H9 (cell line): ENCODE measurements at regions not wholly inside any gene's neighbourhood (a gene's known extent, or its start where the extent isn't known, plus 50 kb on each side); places are given as distances from the start of the nearest gene placed in this dataset.

Source experiments
- DNase-seq: peaks from one replicate; pipeline ENCODE4 v3.0.0-alpha.2; 2017
- H2AFZ ChIP-seq: one replicate; pipeline ENCODE4 v1.6.1; 2013; ENCODE audit warnings: mild to moderate bottlenecking, low read length, control low read depth, moderate library complexity
- H2AK5ac ChIP-seq: 2 replicates; pipeline ENCODE4 v1.6.1; 2013; ENCODE audit warnings: low read length, control low read depth, mixed read lengths; ENCODE audit not compliant: insufficient read length
- H2BK120ac ChIP-seq: one replicate; pipeline ENCODE4 v1.6.1; 2013; ENCODE audit warnings: low read depth, mild to moderate bottlenecking, low read length, control low read depth, inconsistent platforms; ENCODE audit not compliant: poor library complexity, severe bottlenecking
- H2BK12ac ChIP-seq: 2 replicates; pipeline ENCODE4 v1.6.1; 2013; ENCODE audit warnings: low read length, control low read depth, mixed read lengths, low read depth; ENCODE audit not compliant: insufficient read length
- H2BK15ac ChIP-seq: 2 replicates; pipeline ENCODE4 v1.6.1; 2013; ENCODE audit warnings: low read depth, low read length, control low read depth
- H2BK20ac ChIP-seq: one replicate; pipeline ENCODE4 v1.6.1; 2013; ENCODE audit warnings: low read depth, mild to moderate bottlenecking, low read length, control low read depth, inconsistent platforms; ENCODE audit not compliant: poor library complexity, severe bottlenecking
- H2BK5ac ChIP-seq: 2 replicates; pipeline ENCODE4 v1.6.1; 2013; ENCODE audit warnings: low read length, control low read depth, mixed read lengths; ENCODE audit not compliant: insufficient read length
- H3K14ac ChIP-seq: 2 replicates; pipeline ENCODE4 v1.6.1; 2013; ENCODE audit warnings: low read length, control low read depth; ENCODE audit not compliant: insufficient read depth
- H3K18ac ChIP-seq: 2 replicates; pipeline ENCODE4 v1.6.1; 2013; ENCODE audit warnings: low read depth, mild to moderate bottlenecking, mixed read lengths, low read length, control low read depth; ENCODE audit not compliant: insufficient read length
- H3K23ac ChIP-seq: 2 replicates; pipeline ENCODE4 v1.6.1; 2013; ENCODE audit warnings: low read length, control low read depth, mixed read lengths, low read depth; ENCODE audit not compliant: insufficient read length
- H3K23me2 ChIP-seq: 2 replicates; pipeline ENCODE4 v1.6.1; 2013; ENCODE audit warnings: low read depth, mild to moderate bottlenecking, mixed read lengths, low read length, control low read depth; ENCODE audit not compliant: insufficient read length, poor library complexity, severe bottlenecking
- H3K27ac ChIP-seq: 2 replicates; pipeline ENCODE4 v1.5.1; 2013; ENCODE audit warnings: low read length, control low read depth, mixed read lengths, low read depth; ENCODE audit not compliant: insufficient read length
- H3K27me3 ChIP-seq: 2 replicates; pipeline ENCODE4 v1.6.1; 2013; ENCODE audit warnings: low read length, control low read depth, inconsistent platforms; ENCODE audit not compliant: insufficient read depth
- H3K4ac ChIP-seq: 2 replicates; pipeline ENCODE4 v1.6.1; 2013; ENCODE audit warnings: low read depth, mild to moderate bottlenecking, control low read depth, inconsistent platforms, low read length, moderate library complexity
- H3K4me1 ChIP-seq: 2 replicates; pipeline ENCODE4 v1.6.1; 2013; ENCODE audit warnings: low read length, control low read depth, inconsistent platforms; ENCODE audit not compliant: insufficient read depth
- H3K4me2 ChIP-seq: 2 replicates; pipeline ENCODE4 v1.6.1; 2013; ENCODE audit warnings: low read length, control low read depth, mixed read lengths; ENCODE audit not compliant: insufficient read length, insufficient read depth
- H3K56ac ChIP-seq: 2 replicates; pipeline ENCODE4 v1.6.1; 2013; ENCODE audit warnings: low read depth, mild to moderate bottlenecking, mixed read lengths, low read length, control low read depth; ENCODE audit not compliant: insufficient read length
- H3K79me1 ChIP-seq: 2 replicates; pipeline ENCODE4 v1.6.1; 2013; ENCODE audit warnings: low read depth, mild to moderate bottlenecking, moderate library complexity, low read length, control low read depth, inconsistent platforms; ENCODE audit not compliant: insufficient read depth, poor library complexity, severe bottlenecking
- H3K79me2 ChIP-seq: 2 replicates; pipeline ENCODE4 v1.6.1; 2013; ENCODE audit warnings: low read length, control low read depth, inconsistent platforms; ENCODE audit not compliant: insufficient read depth
- H3K9ac ChIP-seq: 2 replicates; pipeline ENCODE4 v1.6.1; 2013; ENCODE audit warnings: low read length, control low read depth, mixed read lengths; ENCODE audit not compliant: insufficient read length; ENCODE audit errors: extremely low read depth
- H3K9me3 ChIP-seq: one replicate; pipeline ENCODE4 v1.6.1; 2013; ENCODE audit warnings: low read depth, low read length, inconsistent platforms; ENCODE audit not compliant: control insufficient read depth
- H3T11ph ChIP-seq: one replicate; pipeline ENCODE4 v1.6.1; 2013; ENCODE audit warnings: mild to moderate bottlenecking, low read length, control low read depth, inconsistent platforms
- H4K20me1 ChIP-seq: one replicate; pipeline ENCODE4 v1.6.1; 2013; ENCODE audit not compliant: control insufficient read depth, insufficient read length, insufficient read depth
- H4K5ac ChIP-seq: 2 replicates; pipeline ENCODE4 v1.6.1; 2013; ENCODE audit warnings: low read depth, mild to moderate bottlenecking, mixed read lengths, low read length, control low read depth; ENCODE audit not compliant: insufficient read length
- H4K8ac ChIP-seq: replicated peaks from 2 replicates; pipeline ENCODE4 v1.6.1; 2013; ENCODE audit warnings: low read length, control low read depth, mixed read lengths, low read depth; ENCODE audit not compliant: insufficient read length
- H4K91ac ChIP-seq: 2 replicates; pipeline ENCODE4 v1.6.1; 2013; ENCODE audit warnings: low read depth, mild to moderate bottlenecking, moderate library complexity, mixed read lengths, low read length, control low read depth; ENCODE audit not compliant: insufficient read length
- H3K27ac Mint-ChIP-seq, 3 experiments: 2 replicates in 2 of 3; 3 replicates in 1 of 3; pipeline ENCODE4 v1.8.0; 2020 to 2021; ENCODE audit warnings: mixed read lengths in 3 of 3, mild to moderate bottlenecking in 1 of 3, moderate library complexity in 1 of 3
- H3K27me3 Mint-ChIP-seq: 2 replicates; pipeline ENCODE4 v1.8.0; 2021; ENCODE audit warnings: low read depth, mild to moderate bottlenecking, moderate library complexity, mixed read lengths
- H3K36me3 Mint-ChIP-seq, 3 experiments: 2 replicates in 2 of 3; 3 replicates in 1 of 3; pipeline ENCODE4 v1.8.0; 2020 to 2021; ENCODE audit warnings: low read depth in 3 of 3, mixed read lengths in 3 of 3; ENCODE audit not compliant: insufficient read depth in 1 of 3
- H3K4me1 Mint-ChIP-seq, 2 experiments: 2 replicates each; pipeline ENCODE4 v1.8.0; 2020; ENCODE audit warnings: mixed read lengths in 2 of 2
- H3K4me3 Mint-ChIP-seq, 2 experiments: 2 replicates in 1 of 2; 3 replicates in 1 of 2; pipeline ENCODE4 v1.8.0; 2020 to 2021; ENCODE audit warnings: mild to moderate bottlenecking in 2 of 2, mixed read lengths in 2 of 2, moderate library complexity in 1 of 2
- H3K9me3 Mint-ChIP-seq, 2 experiments: 2 replicates in 1 of 2; 3 replicates in 1 of 2; pipeline ENCODE4 v1.8.0; 2020; ENCODE audit warnings: mild to moderate bottlenecking in 2 of 2, mixed read lengths in 2 of 2, moderate library complexity in 1 of 2
- WGBS: extraction: QIAGEN DNeasy Blood & Tissue Kit; methylation state at CpG from one replicate; pipeline ENCODE4 v1.1.7; 2013; ENCODE audit warnings: missing lambda C conversion rate, low lambda C conversion rate, mixed read lengths; ENCODE audit not compliant: insufficient read length; ENCODE audit errors: extremely low coverage; 5-methylcytosine and 5-hydroxymethylcytosine counted together
- TF ChIP-seq, protein P1 (sequence below): fragments of 200-600 bp; sonication (generic); conservative IDR thresholded peaks from 3 replicates; pipeline ENCODE4 v1.8.0; 2021; ENCODE audit warnings: antibody characterized with exemption, mild to moderate bottlenecking

DNA sequence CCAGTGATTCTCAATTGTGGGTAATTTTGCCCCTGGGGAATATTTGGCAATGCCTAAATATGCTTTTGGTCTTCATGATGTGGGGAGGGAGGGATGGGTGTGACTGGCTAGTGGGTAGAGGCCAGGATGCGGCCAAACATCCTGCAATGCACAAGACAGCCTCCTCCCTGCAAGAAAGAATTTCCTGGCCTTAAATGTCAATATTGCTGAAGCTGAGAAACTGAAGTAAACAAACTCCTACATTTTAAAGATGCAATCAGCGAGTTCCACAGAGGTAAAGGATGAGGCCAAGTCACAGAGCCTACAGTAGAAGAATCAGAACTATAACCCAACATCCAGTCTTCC lies 272.9 kb upstream of the EPHA4 start:
- WGBS = no CpG with 5 or more reads among the region's 2 CpGs
- TF ChIP-seq, protein P1, sequence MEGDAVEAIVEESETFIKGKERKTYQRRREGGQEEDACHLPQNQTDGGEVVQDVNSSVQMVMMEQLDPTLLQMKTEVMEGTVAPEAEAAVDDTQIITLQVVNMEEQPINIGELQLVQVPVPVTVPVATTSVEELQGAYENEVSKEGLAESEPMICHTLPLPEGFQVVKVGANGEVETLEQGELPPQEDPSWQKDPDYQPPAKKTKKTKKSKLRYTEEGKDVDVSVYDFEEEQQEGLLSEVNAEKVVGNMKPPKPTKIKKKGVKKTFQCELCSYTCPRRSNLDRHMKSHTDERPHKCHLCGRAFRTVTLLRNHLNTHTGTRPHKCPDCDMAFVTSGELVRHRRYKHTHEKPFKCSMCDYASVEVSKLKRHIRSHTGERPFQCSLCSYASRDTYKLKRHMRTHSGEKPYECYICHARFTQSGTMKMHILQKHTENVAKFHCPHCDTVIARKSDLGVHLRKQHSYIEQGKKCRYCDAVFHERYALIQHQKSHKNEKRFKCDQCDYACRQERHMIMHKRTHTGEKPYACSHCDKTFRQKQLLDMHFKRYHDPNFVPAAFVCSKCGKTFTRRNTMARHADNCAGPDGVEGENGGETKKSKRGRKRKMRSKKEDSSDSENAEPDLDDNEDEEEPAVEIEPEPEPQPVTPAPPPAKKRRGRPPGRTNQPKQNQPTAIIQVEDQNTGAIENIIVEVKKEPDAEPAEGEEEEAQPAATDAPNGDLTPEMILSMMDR = no peak

More for the DNA sequence above, 272.9 kb upstream of the EPHA4 start:
- Histone ChIP-seq H2AFZ (no peak overlapping the region), H2BK12ac (no peak overlapping the region), H2BK15ac (no peak overlapping the region), H3K23me2 (no peaks in the 10 kb centered on the region), H3K56ac (no peak overlapping the region), H3K9ac (no peak overlapping the region), H3K27me3 (no peaks in the 10 kb centered on the region), H4K91ac (no peak overlapping the region), H3K18ac (no peak overlapping the region), H3K23ac (no peak overlapping the region), H2BK5ac (no peak overlapping the region), H3K9me3 (no peaks in the 10 kb centered on the region), H3K14ac (no peak overlapping the region), H3K4me1 (no peaks in the 10 kb centered on the region), H4K20me1 (no peaks in the 10 kb centered on the region), H3K79me1 (no peaks in the 10 kb centered on the region), H3K4me2 (no peak overlapping the region), H2BK20ac (no peak overlapping the region), H4K8ac (no peak overlapping the region), H3T11ph (no peak overlapping the region), H2BK120ac (no peak overlapping the region), H2AK5ac (no peak overlapping the region), H4K5ac (no peak overlapping the region), H3K4ac (no peak overlapping the region), H3K27ac (no peak overlapping the region), H3K79me2 (no peaks in the 10 kb centered on the region)
- Mint-ChIP-seq H3K36me3 (no peaks in the 10 kb centered on the region), H3K27me3 (no peaks in the 10 kb centered on the region), H3K9me3 (no peaks in the 10 kb centered on the region; a peak in 1 of 5 replicates), H3K4me3 (no peak overlapping the region), H3K4me1 (peaks cover 0 to 3% of the 10 kb centered on the region in 2 experiments; a peak in 2 of 4 replicates), H3K27ac (no peak overlapping the region)
- DNase-seq = no peak
